NCI-H345 treated with DMSO at 0.1 percent for 48 hours (cell line): ENCODE measurements at regions not wholly inside any gene's neighbourhood (a gene's known extent, or its start where the extent isn't known, plus 50 kb on each side); places are given as distances from the start of the nearest gene placed in this dataset.

Source experiments
- DNase-seq: peaks from one replicate; lab custom pipeline; 2025; ENCODE audit not compliant: unreplicated experiment; lab: John Stamatoyannopoulos, UW

- no peak for DNase-seq
Measured at GRCh38 chr14:25103820-25104219, 53.9 kb upstream of the STXBP6 start.

- DNase-seq, result no peak
Measured at GRCh38 chr14:25103271-25103670, 53.3 kb upstream of the STXBP6 start.

GRCh38 chr14:25102788-25103187, 52.8 kb upstream of the STXBP6 start:
- DNase-seq, result no peak

- DNase-seq, result no peak
Measured at GRCh38 chr14:25101276-25101675, 51.3 kb upstream of the STXBP6 start.
